ENCODE measurements at regions not wholly inside any gene's neighbourhood (a gene's known extent, or its start where the extent isn't known, plus 50 kb on each side); places are given as distances from the start of the nearest gene placed in this dataset.

DNA sequence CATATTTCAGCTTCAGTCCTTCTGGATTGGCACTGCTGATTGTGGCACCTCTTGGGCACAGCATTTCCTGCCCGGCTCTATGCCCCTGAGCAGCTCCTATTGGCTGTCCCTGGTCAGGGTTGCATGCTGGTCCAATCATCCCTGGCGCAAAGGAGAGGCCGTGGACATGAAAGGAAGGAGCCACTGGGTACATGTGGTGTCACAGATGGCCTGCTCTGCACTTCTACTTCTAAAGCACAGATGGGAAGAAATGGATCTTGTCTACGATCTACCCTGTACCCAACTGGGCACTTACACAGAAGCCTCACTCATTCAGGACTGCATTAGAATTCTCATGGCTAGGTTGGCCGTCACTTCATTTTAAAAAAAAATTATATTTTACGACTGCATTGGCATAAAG lies 232.5 kb downstream of the SHQ1 start:
- H3K9me2 ChIP-seq (ENCODE audit: insufficient read depth), result peaks cover 5% of the 10 kb centered on the region; the same call in 1 of the 2 replicates
- H3K4me3 ChIP-seq, result no peak overlapping the region
- no peaks in the 10 kb centered on the region for H3K36me3 Mint-ChIP-seq (ENCODE audit: low read depth)
- no peaks in the 10 kb centered on the region for H3K9me3 Mint-ChIP-seq
- no peak overlapping the region for H2AFZ ChIP-seq
- no peaks in the 10 kb centered on the region for H3K27me3 ChIP-seq (ENCODE audit: insufficient read depth)
- H3F3A ChIP-seq (replicated peaks; ENCODE audit: low read depth), result no peaks in the 10 kb centered on the region
- ATAC-seq, result no peak
- H3K27me3 Mint-ChIP-seq (ENCODE audit: insufficient read depth, low read depth, poor library complexity), result no peaks in the 10 kb centered on the region
- no peak overlapping the region for H3K27ac ChIP-seq (ENCODE audit: low read depth)
- no peak overlapping the region for H3K27ac Mint-ChIP-seq
- TF ChIP-seq, protein P1, sequence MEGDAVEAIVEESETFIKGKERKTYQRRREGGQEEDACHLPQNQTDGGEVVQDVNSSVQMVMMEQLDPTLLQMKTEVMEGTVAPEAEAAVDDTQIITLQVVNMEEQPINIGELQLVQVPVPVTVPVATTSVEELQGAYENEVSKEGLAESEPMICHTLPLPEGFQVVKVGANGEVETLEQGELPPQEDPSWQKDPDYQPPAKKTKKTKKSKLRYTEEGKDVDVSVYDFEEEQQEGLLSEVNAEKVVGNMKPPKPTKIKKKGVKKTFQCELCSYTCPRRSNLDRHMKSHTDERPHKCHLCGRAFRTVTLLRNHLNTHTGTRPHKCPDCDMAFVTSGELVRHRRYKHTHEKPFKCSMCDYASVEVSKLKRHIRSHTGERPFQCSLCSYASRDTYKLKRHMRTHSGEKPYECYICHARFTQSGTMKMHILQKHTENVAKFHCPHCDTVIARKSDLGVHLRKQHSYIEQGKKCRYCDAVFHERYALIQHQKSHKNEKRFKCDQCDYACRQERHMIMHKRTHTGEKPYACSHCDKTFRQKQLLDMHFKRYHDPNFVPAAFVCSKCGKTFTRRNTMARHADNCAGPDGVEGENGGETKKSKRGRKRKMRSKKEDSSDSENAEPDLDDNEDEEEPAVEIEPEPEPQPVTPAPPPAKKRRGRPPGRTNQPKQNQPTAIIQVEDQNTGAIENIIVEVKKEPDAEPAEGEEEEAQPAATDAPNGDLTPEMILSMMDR (conservative IDR thresholded peaks at IDR 0.05; ENCODE audit: low read depth in 2 of 2), result no peak
- TF ChIP-seq STAT1 (IDR thresholded peaks at IDR 0.05; ENCODE audit: unreplicated experiment), result no peak
- TF ChIP-seq, protein P2, sequence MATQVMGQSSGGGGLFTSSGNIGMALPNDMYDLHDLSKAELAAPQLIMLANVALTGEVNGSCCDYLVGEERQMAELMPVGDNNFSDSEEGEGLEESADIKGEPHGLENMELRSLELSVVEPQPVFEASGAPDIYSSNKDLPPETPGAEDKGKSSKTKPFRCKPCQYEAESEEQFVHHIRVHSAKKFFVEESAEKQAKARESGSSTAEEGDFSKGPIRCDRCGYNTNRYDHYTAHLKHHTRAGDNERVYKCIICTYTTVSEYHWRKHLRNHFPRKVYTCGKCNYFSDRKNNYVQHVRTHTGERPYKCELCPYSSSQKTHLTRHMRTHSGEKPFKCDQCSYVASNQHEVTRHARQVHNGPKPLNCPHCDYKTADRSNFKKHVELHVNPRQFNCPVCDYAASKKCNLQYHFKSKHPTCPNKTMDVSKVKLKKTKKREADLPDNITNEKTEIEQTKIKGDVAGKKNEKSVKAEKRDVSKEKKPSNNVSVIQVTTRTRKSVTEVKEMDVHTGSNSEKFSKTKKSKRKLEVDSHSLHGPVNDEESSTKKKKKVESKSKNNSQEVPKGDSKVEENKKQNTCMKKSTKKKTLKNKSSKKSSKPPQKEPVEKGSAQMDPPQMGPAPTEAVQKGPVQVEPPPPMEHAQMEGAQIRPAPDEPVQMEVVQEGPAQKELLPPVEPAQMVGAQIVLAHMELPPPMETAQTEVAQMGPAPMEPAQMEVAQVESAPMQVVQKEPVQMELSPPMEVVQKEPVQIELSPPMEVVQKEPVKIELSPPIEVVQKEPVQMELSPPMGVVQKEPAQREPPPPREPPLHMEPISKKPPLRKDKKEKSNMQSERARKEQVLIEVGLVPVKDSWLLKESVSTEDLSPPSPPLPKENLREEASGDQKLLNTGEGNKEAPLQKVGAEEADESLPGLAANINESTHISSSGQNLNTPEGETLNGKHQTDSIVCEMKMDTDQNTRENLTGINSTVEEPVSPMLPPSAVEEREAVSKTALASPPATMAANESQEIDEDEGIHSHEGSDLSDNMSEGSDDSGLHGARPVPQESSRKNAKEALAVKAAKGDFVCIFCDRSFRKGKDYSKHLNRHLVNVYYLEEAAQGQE (IDR thresholded peaks at IDR 0.05; ENCODE audit: unreplicated experiment), result no peak
- TF ChIP-seq POLR2AphosphoS5 (IDR thresholded peaks at IDR 0.05; ENCODE audit: low read depth), result no peak
- TF ChIP-seq NANOG (IDR thresholded peaks at IDR 0.05; ENCODE audit: borderline replicate concordance), result no peak
- H3K4me1 ChIP-seq (ENCODE audit: insufficient read depth), result no peaks in the 10 kb centered on the region
- H3K36me3 ChIP-seq (ENCODE audit: insufficient read depth), result no peaks in the 10 kb centered on the region
- H3K4me3 Mint-ChIP-seq, result no peak overlapping the region
- no peak overlapping the region for H3K4me2 ChIP-seq
- no peak for DNase-seq (ENCODE audit: low spot score)
- no peaks in the 10 kb centered on the region for H3K79me2 ChIP-seq (replicated peaks; ENCODE audit: insufficient read depth)
- H3K4me1 Mint-ChIP-seq, result peaks cover 5% of the 10 kb centered on the region; the same call in 1 of the 3 replicates
- H4K20me1 ChIP-seq (replicated peaks; ENCODE audit: insufficient read depth), result no peaks in the 10 kb centered on the region

DNA sequence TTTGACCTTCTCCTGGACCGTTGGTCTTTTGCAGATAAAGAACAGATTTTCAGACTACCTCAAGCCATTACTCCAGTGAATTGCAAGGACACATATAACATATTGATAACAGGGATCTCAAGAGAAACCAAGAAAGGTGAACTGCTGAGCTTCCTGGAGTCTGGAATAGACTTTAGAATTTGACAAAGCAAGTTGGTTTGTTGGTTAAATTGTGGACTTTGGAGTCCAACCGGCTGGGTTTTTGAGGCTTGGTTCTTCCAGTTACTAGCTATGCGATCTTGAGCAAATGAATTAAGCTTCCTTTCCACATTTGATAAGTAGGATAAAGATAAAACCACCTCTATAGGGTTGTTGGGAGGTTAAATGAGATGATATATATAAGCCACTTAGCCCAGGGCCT lies 233.1 kb downstream of the SHQ1 start:
- H3K36me3 Mint-ChIP-seq (ENCODE audit: low read depth), result no peaks in the 10 kb centered on the region
- H3K27ac ChIP-seq (ENCODE audit: low read depth), result no peak overlapping the region
- peaks cover 5% of the 10 kb centered on the region; the same call in 1 of the 2 replicates for H3K9me2 ChIP-seq (ENCODE audit: insufficient read depth)
- no peaks in the 10 kb centered on the region for H3K27me3 ChIP-seq (ENCODE audit: insufficient read depth)
- H3K27ac Mint-ChIP-seq, result no peak overlapping the region
- H3K9me3 Mint-ChIP-seq, result no peaks in the 10 kb centered on the region
- TF ChIP-seq ZNF114 (CRISPR knock-in tag; IDR thresholded peaks at IDR 0.05) (no peak), POLR2AphosphoS5 (IDR thresholded peaks at IDR 0.05; ENCODE audit: low read depth) (no peak)
- TF ChIP-seq, protein P2 (IDR thresholded peaks at IDR 0.05; ENCODE audit: unreplicated experiment), result no peak
- no peaks in the 10 kb centered on the region for H3K36me3 ChIP-seq (ENCODE audit: insufficient read depth)
- H4K20me1 ChIP-seq (replicated peaks; ENCODE audit: insufficient read depth), result no peaks in the 10 kb centered on the region
- no peaks in the 10 kb centered on the region for H3K79me2 ChIP-seq (replicated peaks; ENCODE audit: insufficient read depth)
- H3K4me1 ChIP-seq (ENCODE audit: insufficient read depth), result no peaks in the 10 kb centered on the region
- H3K4me1 Mint-ChIP-seq, result peaks cover 5% of the 10 kb centered on the region; the same call in 1 of the 3 replicates
- H3K4me3 ChIP-seq, result no peak overlapping the region
- H2AFZ ChIP-seq, result no peak overlapping the region
- H3F3A ChIP-seq (replicated peaks; ENCODE audit: low read depth), result no peaks in the 10 kb centered on the region
- no peak for ATAC-seq
- no peaks in the 10 kb centered on the region for H3K27me3 Mint-ChIP-seq (ENCODE audit: insufficient read depth, low read depth, poor library complexity)
- no peak for DNase-seq (ENCODE audit: low spot score)
- no peak overlapping the region for H3K4me3 Mint-ChIP-seq
- no peak overlapping the region for H3K4me2 ChIP-seq
